Heart left ventricle (tissue), 16 donors: ENCODE measurements at regions not wholly inside any gene's neighbourhood (a gene's known extent, or its start where the extent isn't known, plus 50 kb on each side); places are given as distances from the start of the nearest gene placed in this dataset.

ENCODE experiments used
- ATAC-seq, 4 donors: fragments of 200-7000 bp; cut with Tn5 transposase; one replicate each; pipeline ENCODE4 v1.9.1; 2020 to 2022; ENCODE audit warnings: moderate library complexity in 4 of 4, mild to moderate bottlenecking in 3 of 4, moderate number of reproducible peaks in 1 of 4
- DNase-seq, 5 donors: peaks; one replicate each; pipeline ENCODE4 v3.0.0-alpha.2; 2020
- H3K27ac ChIP-seq, 12 donors: fragments of 200-600 bp; sonication (generic) in 4 of 12; one replicate each; pipeline versions ENCODE4 v1.5.0 to v1.8.0; 2016 to 2022; ENCODE audit warnings: mild to moderate bottlenecking in 2 of 12
- H3K27me3 ChIP-seq, 9 donors: fragments of 200-600 bp; sonication (generic) in 2 of 9; one replicate each; pipeline versions ENCODE4 v1.5.1 to v1.8.0; 2016 to 2022; ENCODE audit warnings: mild to moderate bottlenecking in 3 of 9
- H3K36me3 ChIP-seq, 9 donors: fragments of 200-600 bp; sonication (generic) in 2 of 9; one replicate each; pipeline versions ENCODE4 v1.5.0 to v1.8.0; 2018 to 2022; ENCODE audit warnings: mild to moderate bottlenecking in 2 of 9
- H3K4me1 ChIP-seq, 12 donors: fragments of 200-600 bp; sonication (generic) in 4 of 12; one replicate each; pipeline versions ENCODE4 v1.5.0 to v1.8.0; 2016 to 2022; ENCODE audit warnings: mild to moderate bottlenecking in 3 of 12
- H3K4me3 ChIP-seq, 12 donors: fragments of 200-600 bp; sonication (generic) in 4 of 12; one replicate each; pipeline versions ENCODE4 v1.5.0 to v1.8.0; 2017 to 2022; ENCODE audit warnings: mild to moderate bottlenecking in 9 of 12, moderate library complexity in 4 of 12
- H3K9me3 ChIP-seq, 12 donors: fragments of 200-600 bp; sonication (generic) in 4 of 12; one replicate each; pipeline versions ENCODE4 v1.5.0 to v1.8.0; 2016 to 2022; ENCODE audit warnings: mild to moderate bottlenecking in 1 of 12
- POLR2A ChIP-seq, 2 donors: fragments of 450-650 bp; IDR thresholded peaks; one replicate each; pipeline ENCODE4 v1.6.1; 2017; ENCODE audit warnings: antibody characterized with exemption in 2 of 2, mild to moderate bottlenecking in 2 of 2, moderate library complexity in 2 of 2
- WGBS, 4 donors: extraction: QIAGEN DNeasy Blood & Tissue Kit in 2 of 4; methylation state at CpG; one replicate each; pipeline versions ENCODE4 v1.1.5 to v1.1.7; 2013 to 2018; 5-methylcytosine and 5-hydroxymethylcytosine counted together
- intact Hi-C, 10 donors: fragments of 100-400 bp; cut with DNase I; formaldehyde crosslinking; loops; one replicate each; pipeline versions ENCODE4 v1.11.1 to v1.14.2; 2022
- TF ChIP-seq, protein P1 (sequence below), 12 donors: fragments of 200-600 bp; sonication (generic) in 4 of 12; IDR thresholded peaks; one replicate each; pipeline versions ENCODE4 v1.5.0 to v1.8.0; 2018 to 2022; ENCODE audit warnings: antibody characterized with exemption in 12 of 12, mild to moderate bottlenecking in 5 of 12
- donor health status: ischemic (EF 13 %, LVEDD 7.1; RV severe dilation, severe dysfunction).
- donor health status: healthy with polysubstance abuse.
- donor health status: DM: no; HTN: yes; CAD: no.
- donor health status: DM: no; HTN: no; CAD: no.
- donor health status: ischemic (EF 25% LVEDD 6.9; RV normal size, moderate dysfunction).
- donor health status: ischemic (EF 25% LVEDD 5.7; RV mildly dilated, moderate dysfunction).
- donor health status: healthy.
- donor health status: DM: yes; HTN: yes; CAD: no.
- donor health status: ischemic (EF 35%, LVEDD 5.7; RV mildly dilated, moderate dysfunction).
- donor health status: nonischemic (EF 11% LVEDD 7.7; RV severe dilation, severe dysfunction).
- donor health status: DM: yes; HTN: yes; CAD: no.
- donor health status: PGD.
- donor health status: ischemic (EF 29% LVEDD 5.4; RV normal size, mild dysfunction).
- donor health status: nonischemic (EF 23%, LVEDD 6.1; RV moderate dilation, normal function).

DNA sequence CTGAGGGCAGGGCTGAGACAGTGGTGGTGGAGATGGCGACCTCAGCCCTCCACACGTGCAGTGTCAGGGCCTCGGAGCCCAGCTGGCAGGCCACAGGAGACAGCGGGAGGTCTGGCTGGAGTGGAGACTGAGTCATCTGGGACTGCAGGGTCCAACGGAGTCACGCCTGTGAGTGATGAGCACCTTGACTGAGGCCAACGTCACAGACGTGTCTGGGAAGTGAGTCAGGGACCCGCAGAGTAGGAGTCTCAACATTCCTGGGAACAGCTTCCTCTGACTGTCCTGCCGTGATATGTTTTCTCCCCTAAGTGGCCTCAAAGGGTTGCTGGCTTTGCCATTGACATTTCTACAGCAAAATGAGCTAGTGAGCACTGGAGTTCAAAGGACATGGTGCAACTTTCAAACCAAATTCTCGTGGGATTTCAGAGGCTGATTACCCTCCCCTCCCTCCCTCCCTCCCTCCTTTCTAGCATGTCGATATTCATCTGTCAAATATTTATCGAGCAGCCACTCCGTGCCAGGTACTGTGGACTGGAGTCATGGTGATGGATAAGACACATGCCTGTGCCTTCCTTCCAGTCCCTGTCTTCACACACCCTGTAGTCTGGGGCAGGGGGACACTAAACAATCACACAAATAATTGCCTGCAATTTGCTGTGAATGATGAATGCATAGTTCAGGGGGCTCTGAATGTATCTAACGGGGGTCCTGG, 53.3 kb upstream of the AMOTL2 start:
- WGBS, 4 donors, result 64 to 77% (median 69%) methylated on average over 14 to 15 of the region's 15 CpGs
- DNase-seq (peak in 2 of 5 donors; percentile 34 to 63), ATAC-seq (peak in 2 of 4 donors; percentile 51 to 82)
- Histone ChIP-seq H3K27me3 (no peaks in the 10 kb centered on the region), H3K27ac (no peak overlapping the region), H3K9me3 (no peaks in the 10 kb centered on the region), H3K36me3 (no peaks in the 10 kb centered on the region), H3K4me1 (no peaks in the 10 kb centered on the region), H3K4me3 (no peak overlapping the region)
- TF ChIP-seq POLR2A (IDR thresholded peaks at IDR 0.05), result no peak
- TF ChIP-seq, protein P1, sequence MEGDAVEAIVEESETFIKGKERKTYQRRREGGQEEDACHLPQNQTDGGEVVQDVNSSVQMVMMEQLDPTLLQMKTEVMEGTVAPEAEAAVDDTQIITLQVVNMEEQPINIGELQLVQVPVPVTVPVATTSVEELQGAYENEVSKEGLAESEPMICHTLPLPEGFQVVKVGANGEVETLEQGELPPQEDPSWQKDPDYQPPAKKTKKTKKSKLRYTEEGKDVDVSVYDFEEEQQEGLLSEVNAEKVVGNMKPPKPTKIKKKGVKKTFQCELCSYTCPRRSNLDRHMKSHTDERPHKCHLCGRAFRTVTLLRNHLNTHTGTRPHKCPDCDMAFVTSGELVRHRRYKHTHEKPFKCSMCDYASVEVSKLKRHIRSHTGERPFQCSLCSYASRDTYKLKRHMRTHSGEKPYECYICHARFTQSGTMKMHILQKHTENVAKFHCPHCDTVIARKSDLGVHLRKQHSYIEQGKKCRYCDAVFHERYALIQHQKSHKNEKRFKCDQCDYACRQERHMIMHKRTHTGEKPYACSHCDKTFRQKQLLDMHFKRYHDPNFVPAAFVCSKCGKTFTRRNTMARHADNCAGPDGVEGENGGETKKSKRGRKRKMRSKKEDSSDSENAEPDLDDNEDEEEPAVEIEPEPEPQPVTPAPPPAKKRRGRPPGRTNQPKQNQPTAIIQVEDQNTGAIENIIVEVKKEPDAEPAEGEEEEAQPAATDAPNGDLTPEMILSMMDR (IDR thresholded peaks at IDR 0.05), result no peak
- intact Hi-C loops, result no loop called here

DNA sequence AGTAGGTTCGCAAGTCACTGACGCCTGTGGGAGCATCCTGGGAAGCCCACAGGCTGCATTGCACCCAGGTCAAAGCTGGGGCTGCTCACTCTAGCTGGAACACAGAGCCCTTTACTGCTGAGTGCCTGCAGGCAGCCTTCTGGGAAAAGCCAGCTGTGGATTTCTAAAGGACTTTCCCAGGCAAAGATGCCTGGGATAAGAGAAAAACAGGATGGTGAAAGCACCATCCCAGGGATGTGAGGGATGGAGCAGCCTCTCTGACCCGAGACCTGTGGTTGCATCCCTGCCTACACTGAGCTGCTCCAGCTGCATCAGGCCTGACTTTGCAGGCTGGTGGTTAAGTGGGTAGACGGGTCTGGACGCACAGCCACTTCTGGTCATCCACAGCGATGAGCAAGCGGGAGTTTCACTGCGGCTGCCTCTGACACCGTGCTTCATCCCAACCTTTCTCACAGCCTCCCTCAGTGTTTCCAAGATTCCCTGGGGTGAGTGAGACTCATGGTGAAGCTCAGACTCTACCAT, 52.5 kb upstream of the AMOTL2 start:
- TF ChIP-seq, protein P1 (IDR thresholded peaks at IDR 0.05), result no peak
- TF ChIP-seq POLR2A (IDR thresholded peaks at IDR 0.05), result no peak
- 81 to 97% (median 96%) methylated on average over 9 of the region's 9 CpGs for WGBS, 4 donors
- H3K4me3 ChIP-seq, result no peak overlapping the region
- DNase-seq (no peak), ATAC-seq (peak in 2 of 4 donors; percentile 7 to 16)
- H3K9me3 ChIP-seq, result no peaks in the 10 kb centered on the region
- no peaks in the 10 kb centered on the region for H3K27me3 ChIP-seq
- H3K27ac ChIP-seq, result no peak overlapping the region
- H3K4me1 ChIP-seq, result no peaks in the 10 kb centered on the region
- no peaks in the 10 kb centered on the region for H3K36me3 ChIP-seq
- intact Hi-C loops, result no loop called here

DNA sequence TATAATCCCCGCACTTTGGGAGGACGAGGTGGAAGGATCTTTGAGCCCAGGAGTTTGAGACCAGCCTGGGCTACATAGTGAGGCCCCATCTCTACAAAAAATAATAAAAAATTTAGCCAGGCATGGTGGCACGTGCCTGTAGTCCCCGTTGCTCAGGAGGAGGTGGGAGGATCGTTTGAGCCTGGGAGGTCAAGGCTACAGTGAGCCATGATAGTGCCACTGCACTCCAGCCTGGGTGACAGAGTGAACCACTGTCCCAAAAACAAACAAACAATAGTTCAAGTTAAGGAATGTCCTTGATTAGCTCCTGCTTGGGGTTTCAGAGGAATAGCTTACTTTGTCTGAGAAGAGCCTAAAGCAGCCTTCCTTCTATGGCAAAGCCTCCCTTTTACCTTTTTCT, 51.7 kb upstream of the AMOTL2 start:
- ATAC-seq, result no peak
- no peak overlapping the region for H3K4me3 ChIP-seq
- H3K27ac ChIP-seq, result no peak overlapping the region
- no peaks in the 10 kb centered on the region for H3K4me1 ChIP-seq
- intact Hi-C loops, result no loop called here
- H3K36me3 ChIP-seq, result no peaks in the 10 kb centered on the region
- 80 to 98% (median 93%) methylated on average over 5 of the region's 5 CpGs for WGBS, 4 donors
- no peak for TF ChIP-seq POLR2A (IDR thresholded peaks at IDR 0.05)
- TF ChIP-seq, protein P1 (IDR thresholded peaks at IDR 0.05), result no peak
- DNase-seq, result no peak
- H3K9me3 ChIP-seq, result no peaks in the 10 kb centered on the region
- no peaks in the 10 kb centered on the region for H3K27me3 ChIP-seq
